ENCODE measurements at regions not wholly inside any gene's neighbourhood (a gene's known extent, or its start where the extent isn't known, plus 50 kb on each side); places are given as distances from the start of the nearest gene placed in this dataset.

- no peak for DNase-seq
Measured at GRCh38 chr6:25041485-25042035, 105.8 kb upstream of the RIPOR2 start.

- peak; percentile 59 for DNase-seq
Measured at GRCh38 chr6:25042036-25042521, 106.3 kb upstream of the RIPOR2 start.

- DNase-seq, result no peak
Measured at GRCh38 chr6:25042536-25042935, 106.8 kb upstream of the RIPOR2 start.

- DNase-seq, result no peak
Measured at GRCh38 chr6:25042984-25043725, 107.4 kb upstream of the RIPOR2 start.

- no peak for DNase-seq
Measured at GRCh38 chr6:25043892-25044291, 108.1 kb upstream of the RIPOR2 start.

GRCh38 chr6:25046942-25047341, 111.2 kb upstream of the RIPOR2 start:
- no peak for DNase-seq

- DNase-seq, result no peak
Measured at GRCh38 chr6:25050356-25050755, 114.6 kb upstream of the RIPOR2 start.

- no peak for DNase-seq
Measured at GRCh38 chr6:25051083-25051482, 115.3 kb upstream of the RIPOR2 start.

- DNase-seq, result no peak
Measured at GRCh38 chr6:25052181-25052580, 116.4 kb upstream of the RIPOR2 start.

GRCh38 chr6:25053875-25054371, 118.2 kb upstream of the RIPOR2 start:
- DNase-seq, result no peak

- no peak for DNase-seq
Measured at GRCh38 chr6:25054469-25054868, 118.7 kb upstream of the RIPOR2 start.

- no peak for DNase-seq
Measured at GRCh38 chr6:25056130-25056529, 120.4 kb upstream of the RIPOR2 start.

GRCh38 chr6:25057111-25057905, 121.5 kb upstream of the RIPOR2 start:
- DNase-seq, result no peak

GRCh38 chr6:25058441-25058840, 122.7 kb upstream of the RIPOR2 start:
- no peak for DNase-seq

- DNase-seq, result no peak
Measured at GRCh38 chr6:25058941-25059340, 123.2 kb upstream of the RIPOR2 start.

GRCh38 chr6:25060522-25060921, 124.8 kb upstream of the RIPOR2 start:
- DNase-seq, result no peak

GRCh38 chr6:25061289-25061936, 125.7 kb upstream of the RIPOR2 start:
- DNase-seq, result no peak

GRCh38 chr6:25062070-25062811, 126.5 kb upstream of the RIPOR2 start:
- DNase-seq, result no peak

- DNase-seq, result no peak
Measured at GRCh38 chr6:25064006-25064405, 128.2 kb upstream of the RIPOR2 start.

GRCh38 chr6:25065666-25066065, 129.9 kb upstream of the RIPOR2 start:
- no peak for DNase-seq

- no peak for DNase-seq
Measured at GRCh38 chr6:25066593-25066992, 130.8 kb upstream of the RIPOR2 start.

GRCh38 chr6:25068866-25069265, 133.1 kb upstream of the RIPOR2 start:
- no peak for DNase-seq

Data from NCI-H187 treated with DMSO at 0.1 percent for 48 hours (cell line).